ENCODE measurements at regions not wholly inside any gene's neighbourhood (a gene's known extent, or its start where the extent isn't known, plus 50 kb on each side); places are given as distances from the start of the nearest gene placed in this dataset.

GRCh38 chr12:111067498-111067897, 147.1 kb upstream of the MYL2 start:
- Mint-ChIP-seq H3K27ac (no peak overlapping the region), H3K27me3 (peaks cover 23% of the 10 kb centered on the region), H3K9me3 (ENCODE audit: insufficient read depth) (no peaks in the 10 kb centered on the region), H3K4me1 (no peaks in the 10 kb centered on the region), H3K4me3 (no peak overlapping the region)
- H3K79me2 ChIP-seq (ENCODE audit: control insufficient read depth, insufficient read depth, low read length), result no peaks in the 10 kb centered on the region
- no peak for DNase-seq
- no peak overlapping the region for H3K27ac ChIP-seq (ENCODE audit: low read length in 2 of 2)
- H3K4me1 ChIP-seq (ENCODE audit: control insufficient read depth in 2 of 2, insufficient read depth in 2 of 2, low read length in 2 of 2), result no peaks in the 10 kb centered on the region
- no peak for ATAC-seq (ENCODE audit: low read depth)
- ChIA-PET POLR2A (no interaction called here), CTCF (interaction anchor here (0.5 kb wide), 1 partner anchor 204 kb away, joined by 3 read pairs; no protein-coding TSS in a partner anchor)
- no peak overlapping the region for H2AFZ ChIP-seq (ENCODE audit: insufficient read depth, low read depth, low read length, poor library complexity, severe bottlenecking)
- intact Hi-C loops (cut with micrococcal nuclease), result no loop called here
- no peak overlapping the region for H3K9ac ChIP-seq (ENCODE audit: low read length)
- H3K27me3 ChIP-seq (replicated peaks in 1 of 4; ENCODE audit: control extremely low read depth in 1 of 4, control insufficient read depth in 3 of 4, insufficient read depth in 4 of 4, low read length in 3 of 4), result peaks cover 0 to 17% (median 2%) of the 10 kb centered on the region in 4 experiments
- 83% methylated on average over 2 of the region's 5 CpGs for WGBS (ENCODE audit: insufficient coverage)
- TF ChIP-seq EZH2 (IDR thresholded peaks at IDR 0.05; ENCODE audit: borderline replicate concordance, insufficient read depth, low read depth, low read length, poor library complexity, severe bottlenecking) (no peak), CTCF (IDR thresholded peaks at IDR 0.05) (no peak)
- H4K20me1 ChIP-seq (ENCODE audit: control insufficient read depth, insufficient read depth, low read length, poor library complexity, severe bottlenecking), result no peaks in the 10 kb centered on the region
- H3K9me3 ChIP-seq (ENCODE audit: control extremely low read depth in 1 of 3, control insufficient read depth in 2 of 3, insufficient read depth in 1 of 3, low read length in 2 of 3), result peaks cover 0 to 6% (median 0%) of the 10 kb centered on the region in 3 donors
- H3K4me3 ChIP-seq (ENCODE audit: control extremely low read depth in 1 of 5, extremely low read depth in 1 of 5, insufficient read depth in 1 of 5, low read depth in 2 of 5, low read length in 4 of 5), result no peak overlapping the region
- H3K36me3 ChIP-seq (replicated peaks in 1 of 2; ENCODE audit: control extremely low read depth in 1 of 2, control insufficient read depth in 1 of 2, extremely low read depth in 1 of 2, insufficient read depth in 2 of 2, low read length in 1 of 2), result no peaks in the 10 kb centered on the region
- H3K4me2 ChIP-seq (replicated peaks; ENCODE audit: low read depth, low read length, poor library complexity, severe bottlenecking), result no peak overlapping the region

- H3K27me3 ChIP-seq (replicated peaks in 1 of 4; ENCODE audit: control extremely low read depth in 1 of 4, control insufficient read depth in 3 of 4, insufficient read depth in 4 of 4, low read length in 3 of 4), result peaks cover 0 to 14% (median 2%) of the 10 kb centered on the region in 4 experiments
- H3K79me2 ChIP-seq (ENCODE audit: control insufficient read depth, insufficient read depth, low read length), result no peaks in the 10 kb centered on the region
- H3K4me1 ChIP-seq (ENCODE audit: control insufficient read depth in 2 of 2, insufficient read depth in 2 of 2, low read length in 2 of 2), result no peaks in the 10 kb centered on the region
- ChIA-PET POLR2A (no interaction called here), CTCF (interaction anchor here (0.5 kb wide), 1 partner anchor 204 kb away, joined by 3 read pairs; no protein-coding TSS in a partner anchor)
- Mint-ChIP-seq H3K4me1 (no peaks in the 10 kb centered on the region), H3K4me3 (no peak overlapping the region), H3K9me3 (ENCODE audit: insufficient read depth) (no peaks in the 10 kb centered on the region), H3K27me3 (peaks cover 20% of the 10 kb centered on the region), H3K27ac (no peak overlapping the region)
- TF ChIP-seq EZH2 (IDR thresholded peaks at IDR 0.05; ENCODE audit: borderline replicate concordance, insufficient read depth, low read depth, low read length, poor library complexity, severe bottlenecking) (no peak), CTCF (IDR thresholded peaks at IDR 0.05) (no peak)
- intact Hi-C loops (cut with micrococcal nuclease), result no loop called here
- no peaks in the 10 kb centered on the region for H4K20me1 ChIP-seq (ENCODE audit: control insufficient read depth, insufficient read depth, low read length, poor library complexity, severe bottlenecking)
- no peak overlapping the region for H2AFZ ChIP-seq (ENCODE audit: insufficient read depth, low read depth, low read length, poor library complexity, severe bottlenecking)
- no peaks in the 10 kb centered on the region for H3K36me3 ChIP-seq (replicated peaks in 1 of 2; ENCODE audit: control extremely low read depth in 1 of 2, control insufficient read depth in 1 of 2, extremely low read depth in 1 of 2, insufficient read depth in 2 of 2, low read length in 1 of 2)
- ATAC-seq (ENCODE audit: low read depth) (no peak), DNase-seq (no peak)
- H3K4me2 ChIP-seq (replicated peaks; ENCODE audit: low read depth, low read length, poor library complexity, severe bottlenecking), result no peak overlapping the region
- no peak overlapping the region for H3K4me3 ChIP-seq (ENCODE audit: control extremely low read depth in 1 of 5, extremely low read depth in 1 of 5, insufficient read depth in 1 of 5, low read depth in 2 of 5, low read length in 4 of 5)
- no peak overlapping the region for H3K9ac ChIP-seq (ENCODE audit: low read length)
- 91% methylated on average over 5 of the region's 5 CpGs for WGBS (ENCODE audit: insufficient coverage)
- peaks cover 0 to 6% (median 0%) of the 10 kb centered on the region in 3 donors for H3K9me3 ChIP-seq (ENCODE audit: control extremely low read depth in 1 of 3, control insufficient read depth in 2 of 3, insufficient read depth in 1 of 3, low read length in 2 of 3)
- no peak overlapping the region for H3K27ac ChIP-seq (ENCODE audit: low read length in 2 of 2)
These were observed 146.5 kb upstream of the MYL2 start for GRCh38 chr12:111066744-111067437.
